ENCODE measurements at regions not wholly inside any gene's neighbourhood (a gene's known extent, or its start where the extent isn't known, plus 50 kb on each side); places are given as distances from the start of the nearest gene placed in this dataset.

DNA sequence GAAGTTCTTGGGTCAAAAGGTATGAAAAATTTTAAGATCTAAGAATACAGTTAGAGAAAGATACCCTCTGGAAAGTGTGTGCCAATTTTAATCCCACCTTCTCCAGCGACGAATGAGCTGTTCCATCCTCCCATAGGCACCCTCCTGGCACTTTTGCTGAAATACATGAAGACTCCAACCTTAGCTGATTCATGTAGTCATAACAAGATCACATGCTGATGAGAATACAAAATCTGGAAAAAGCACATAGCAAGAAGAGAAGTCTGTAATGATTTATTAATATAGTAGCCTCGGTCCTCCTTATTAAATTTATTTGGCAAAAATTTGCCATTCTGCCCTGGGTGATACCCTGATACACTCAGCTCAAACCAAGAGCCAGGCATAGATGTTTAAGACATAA is 88.9 kb downstream of the CCR1 start:
- TF ChIP-seq, protein P1, sequence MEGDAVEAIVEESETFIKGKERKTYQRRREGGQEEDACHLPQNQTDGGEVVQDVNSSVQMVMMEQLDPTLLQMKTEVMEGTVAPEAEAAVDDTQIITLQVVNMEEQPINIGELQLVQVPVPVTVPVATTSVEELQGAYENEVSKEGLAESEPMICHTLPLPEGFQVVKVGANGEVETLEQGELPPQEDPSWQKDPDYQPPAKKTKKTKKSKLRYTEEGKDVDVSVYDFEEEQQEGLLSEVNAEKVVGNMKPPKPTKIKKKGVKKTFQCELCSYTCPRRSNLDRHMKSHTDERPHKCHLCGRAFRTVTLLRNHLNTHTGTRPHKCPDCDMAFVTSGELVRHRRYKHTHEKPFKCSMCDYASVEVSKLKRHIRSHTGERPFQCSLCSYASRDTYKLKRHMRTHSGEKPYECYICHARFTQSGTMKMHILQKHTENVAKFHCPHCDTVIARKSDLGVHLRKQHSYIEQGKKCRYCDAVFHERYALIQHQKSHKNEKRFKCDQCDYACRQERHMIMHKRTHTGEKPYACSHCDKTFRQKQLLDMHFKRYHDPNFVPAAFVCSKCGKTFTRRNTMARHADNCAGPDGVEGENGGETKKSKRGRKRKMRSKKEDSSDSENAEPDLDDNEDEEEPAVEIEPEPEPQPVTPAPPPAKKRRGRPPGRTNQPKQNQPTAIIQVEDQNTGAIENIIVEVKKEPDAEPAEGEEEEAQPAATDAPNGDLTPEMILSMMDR (IDR thresholded peaks at IDR 0.05), result no peak
- TF ChIP-seq POLR2A (IDR thresholded peaks at IDR 0.05) (no peak), POLR2AphosphoS5 (IDR thresholded peaks at IDR 0.05) (no peak)
